ENCODE measurements at regions not wholly inside any gene's neighbourhood (a gene's known extent, or its start where the extent isn't known, plus 50 kb on each side); places are given as distances from the start of the nearest gene placed in this dataset.

GRCh38 chr10:31120392-31120791 lies 88.7 kb upstream of the ZNF438 start:
- Histone ChIP-seq H3K27me3 (ENCODE audit: control insufficient read depth in 3 of 3, insufficient read depth in 3 of 3, low read length in 3 of 3) (no peaks in the 10 kb centered on the region), H3K4me1 (ENCODE audit: control insufficient read depth in 3 of 3, insufficient read depth in 2 of 3, low read depth in 1 of 3, low read length in 2 of 3) (no peaks in the 10 kb centered on the region), H3K27ac (ENCODE audit: low read depth in 1 of 3, low read length in 2 of 3) (peak overlapping the region in 1 of 3 donors; percentile 59), H3K4me3 (ENCODE audit: low read depth in 1 of 3, low read length in 3 of 3) (no peak overlapping the region), H3K9me3 (ENCODE audit: control insufficient read depth in 2 of 2, insufficient read depth in 1 of 2, low read depth in 1 of 2, low read length in 1 of 2) (no peaks in the 10 kb centered on the region), H3K36me3 (ENCODE audit: control insufficient read depth in 3 of 3, insufficient read depth in 2 of 3, low read depth in 1 of 3, low read length in 3 of 3) (no peaks in the 10 kb centered on the region)
- FAIRE-seq (no peak), DNase-seq (no peak)
- WGBS, 3 donors: 53 to 58% (median 56%) methylated on average over 1 of the region's 1 CpG

GRCh38 chr10:31120961-31121685 lies 89.5 kb upstream of the ZNF438 start:
- Histone ChIP-seq H3K9me3 (ENCODE audit: control insufficient read depth in 2 of 2, insufficient read depth in 1 of 2, low read depth in 1 of 2, low read length in 1 of 2) (no peaks in the 10 kb centered on the region), H3K36me3 (ENCODE audit: control insufficient read depth in 3 of 3, insufficient read depth in 2 of 3, low read depth in 1 of 3, low read length in 3 of 3) (no peaks in the 10 kb centered on the region), H3K27ac (ENCODE audit: low read depth in 1 of 3, low read length in 2 of 3) (peak overlapping the region in 1 of 3 donors; percentile 59), H3K4me3 (ENCODE audit: low read depth in 1 of 3, low read length in 3 of 3) (no peak overlapping the region), H3K4me1 (ENCODE audit: control insufficient read depth in 3 of 3, insufficient read depth in 2 of 3, low read depth in 1 of 3, low read length in 2 of 3) (no peaks in the 10 kb centered on the region), H3K27me3 (ENCODE audit: control insufficient read depth in 3 of 3, insufficient read depth in 3 of 3, low read length in 3 of 3) (no peaks in the 10 kb centered on the region)
- WGBS, 3 donors: 62 to 71% (median 65%) methylated on average over 7 of the region's 7 CpGs
- no peak for FAIRE-seq
- DNase-seq: no peak

GRCh38 chr10:31121757-31122577 lies 90.3 kb upstream of the ZNF438 start:
- H3K4me3 ChIP-seq (ENCODE audit: low read depth in 1 of 3, low read length in 3 of 3): no peak overlapping the region
- 64 to 65% (median 64%) methylated on average over 3 of the region's 3 CpGs for WGBS, 3 donors
- no peaks in the 10 kb centered on the region for H3K4me1 ChIP-seq (ENCODE audit: control insufficient read depth in 3 of 3, insufficient read depth in 2 of 3, low read depth in 1 of 3, low read length in 2 of 3)
- H3K27ac ChIP-seq (ENCODE audit: low read depth in 1 of 3, low read length in 2 of 3): peak overlapping the region in 1 of 3 donors; percentile 59
- FAIRE-seq: no peak
- H3K9me3 ChIP-seq (ENCODE audit: control insufficient read depth in 2 of 2, insufficient read depth in 1 of 2, low read depth in 1 of 2, low read length in 1 of 2): no peaks in the 10 kb centered on the region
- no peaks in the 10 kb centered on the region for H3K36me3 ChIP-seq (ENCODE audit: control insufficient read depth in 3 of 3, insufficient read depth in 2 of 3, low read depth in 1 of 3, low read length in 3 of 3)
- DNase-seq: no peak
- no peaks in the 10 kb centered on the region for H3K27me3 ChIP-seq (ENCODE audit: control insufficient read depth in 3 of 3, insufficient read depth in 3 of 3, low read length in 3 of 3)

- H3K4me1 ChIP-seq (ENCODE audit: control insufficient read depth in 3 of 3, insufficient read depth in 2 of 3, low read depth in 1 of 3, low read length in 2 of 3): no peaks in the 10 kb centered on the region
- no peak overlapping the region for H3K27ac ChIP-seq (ENCODE audit: low read depth in 1 of 3, low read length in 2 of 3)
- H3K27me3 ChIP-seq (ENCODE audit: control insufficient read depth in 3 of 3, insufficient read depth in 3 of 3, low read length in 3 of 3): no peaks in the 10 kb centered on the region
- no peaks in the 10 kb centered on the region for H3K9me3 ChIP-seq (ENCODE audit: control insufficient read depth in 2 of 2, insufficient read depth in 1 of 2, low read depth in 1 of 2, low read length in 1 of 2)
- H3K4me3 ChIP-seq (ENCODE audit: low read depth in 1 of 3, low read length in 3 of 3): no peak overlapping the region
- FAIRE-seq (no peak), DNase-seq (no peak)
- WGBS, 3 donors: 81 to 94% (median 92%) methylated on average over 6 of the region's 6 CpGs
- no peaks in the 10 kb centered on the region for H3K36me3 ChIP-seq (ENCODE audit: control insufficient read depth in 3 of 3, insufficient read depth in 2 of 3, low read depth in 1 of 3, low read length in 3 of 3)
Measured at GRCh38 chr10:31123946-31124345, 92.3 kb upstream of the ZNF438 start.

GRCh38 chr10:31124852-31125251 lies 93.2 kb upstream of the ZNF438 start:
- no peak overlapping the region for H3K27ac ChIP-seq (ENCODE audit: low read depth in 1 of 3, low read length in 2 of 3)
- H3K9me3 ChIP-seq (ENCODE audit: control insufficient read depth in 2 of 2, insufficient read depth in 1 of 2, low read depth in 1 of 2, low read length in 1 of 2): no peaks in the 10 kb centered on the region
- H3K27me3 ChIP-seq (ENCODE audit: control insufficient read depth in 3 of 3, insufficient read depth in 3 of 3, low read length in 3 of 3): no peaks in the 10 kb centered on the region
- FAIRE-seq: no peak
- 72 to 82% (median 76%) methylated on average over 5 of the region's 5 CpGs for WGBS, 3 donors
- no peak overlapping the region for H3K4me3 ChIP-seq (ENCODE audit: low read depth in 1 of 3, low read length in 3 of 3)
- no peak for DNase-seq
- no peaks in the 10 kb centered on the region for H3K36me3 ChIP-seq (ENCODE audit: control insufficient read depth in 3 of 3, insufficient read depth in 2 of 3, low read depth in 1 of 3, low read length in 3 of 3)
- no peaks in the 10 kb centered on the region for H3K4me1 ChIP-seq (ENCODE audit: control insufficient read depth in 3 of 3, insufficient read depth in 2 of 3, low read depth in 1 of 3, low read length in 2 of 3)

- H3K9me3 ChIP-seq (ENCODE audit: control insufficient read depth in 2 of 2, insufficient read depth in 1 of 2, low read depth in 1 of 2, low read length in 1 of 2): no peaks in the 10 kb centered on the region
- no peak for FAIRE-seq
Measured at GRCh38 chr10:31125789-31126188, 94.1 kb upstream of the ZNF438 start.

GRCh38 chr10:31126593-31126992 lies 94.9 kb upstream of the ZNF438 start:
- WGBS, 3 donors: 81 to 87% (median 85%) methylated on average over 2 of the region's 2 CpGs
- FAIRE-seq: no peak
- no peak for DNase-seq
- Histone ChIP-seq H3K27me3 (ENCODE audit: control insufficient read depth in 3 of 3, insufficient read depth in 3 of 3, low read length in 3 of 3) (no peaks in the 10 kb centered on the region), H3K27ac (ENCODE audit: low read depth in 1 of 3, low read length in 2 of 3) (no peak overlapping the region), H3K4me1 (ENCODE audit: control insufficient read depth in 3 of 3, insufficient read depth in 2 of 3, low read depth in 1 of 3, low read length in 2 of 3) (no peaks in the 10 kb centered on the region), H3K36me3 (ENCODE audit: control insufficient read depth in 3 of 3, insufficient read depth in 2 of 3, low read depth in 1 of 3, low read length in 3 of 3) (no peaks in the 10 kb centered on the region), H3K4me3 (ENCODE audit: low read depth in 1 of 3, low read length in 3 of 3) (no peak overlapping the region), H3K9me3 (ENCODE audit: control insufficient read depth in 2 of 2, insufficient read depth in 1 of 2, low read depth in 1 of 2, low read length in 1 of 2) (no peaks in the 10 kb centered on the region)

More at GRCh38 chr10:31125789-31126188, 94.1 kb upstream of the ZNF438 start:
- DNase-seq: no peak
- H3K4me1 ChIP-seq (ENCODE audit: control insufficient read depth in 3 of 3, insufficient read depth in 2 of 3, low read depth in 1 of 3, low read length in 2 of 3): no peaks in the 10 kb centered on the region
- H3K27ac ChIP-seq (ENCODE audit: low read depth in 1 of 3, low read length in 2 of 3): no peak overlapping the region
- no peak overlapping the region for H3K4me3 ChIP-seq (ENCODE audit: low read depth in 1 of 3, low read length in 3 of 3)
- H3K36me3 ChIP-seq (ENCODE audit: control insufficient read depth in 3 of 3, insufficient read depth in 2 of 3, low read depth in 1 of 3, low read length in 3 of 3): no peaks in the 10 kb centered on the region
- no peaks in the 10 kb centered on the region for H3K27me3 ChIP-seq (ENCODE audit: control insufficient read depth in 3 of 3, insufficient read depth in 3 of 3, low read length in 3 of 3)

- no peaks in the 10 kb centered on the region for H3K9me3 ChIP-seq (ENCODE audit: control insufficient read depth in 2 of 2, insufficient read depth in 1 of 2, low read depth in 1 of 2, low read length in 1 of 2)
- H3K36me3 ChIP-seq (ENCODE audit: control insufficient read depth in 3 of 3, insufficient read depth in 2 of 3, low read depth in 1 of 3, low read length in 3 of 3): no peaks in the 10 kb centered on the region
- no peak for FAIRE-seq
- H3K4me1 ChIP-seq (ENCODE audit: control insufficient read depth in 3 of 3, insufficient read depth in 2 of 3, low read depth in 1 of 3, low read length in 2 of 3): peaks cover 0 to 5% (median 1%) of the 10 kb centered on the region in 3 donors
- H3K27ac ChIP-seq (ENCODE audit: low read depth in 1 of 3, low read length in 2 of 3): no peak overlapping the region
- no peak overlapping the region for H3K4me3 ChIP-seq (ENCODE audit: low read depth in 1 of 3, low read length in 3 of 3)
- no peak for DNase-seq
- WGBS, 3 donors: 92 to 95% (median 95%) methylated on average over 2 of the region's 2 CpGs
- no peaks in the 10 kb centered on the region for H3K27me3 ChIP-seq (ENCODE audit: control insufficient read depth in 3 of 3, insufficient read depth in 3 of 3, low read length in 3 of 3)
Measured at GRCh38 chr10:31128536-31128935, 96.9 kb upstream of the ZNF438 start.

Measured in small intestine (tissue), 7 donors.